Osteoblast (primary cell): ENCODE measurements at regions not wholly inside any gene's neighbourhood (a gene's known extent, or its start where the extent isn't known, plus 50 kb on each side); places are given as distances from the start of the nearest gene placed in this dataset.
"Not testable (repeated sequence)": the region's sequence is repeated elsewhere in the genome, so short reads cannot be mapped to it uniquely, and the experiment has no call there.

Experiments
- DNase-seq: peaks from one replicate; pipeline ENCODE4 v3.0.0; 2011; ENCODE audit warnings: low spot score, mixed read lengths; ENCODE audit not compliant: insufficient read length; ENCODE audit errors: missing footprints
- H2AFZ ChIP-seq: 2 replicates; pipeline ENCODE4 v1.6.0; 2011; ENCODE audit warnings: mild to moderate bottlenecking, low read length
- H3K27ac ChIP-seq: 2 replicates; pipeline ENCODE4 v1.5.1; 2011; ENCODE audit warnings: mild to moderate bottlenecking, low read depth, low read length, moderate library complexity
- H3K27me3 ChIP-seq: 2 replicates; pipeline ENCODE4 v1.6.0; 2012; ENCODE audit warnings: mild to moderate bottlenecking, control low read depth, inconsistent platforms, low read length, moderate library complexity; ENCODE audit not compliant: insufficient read depth
- H3K36me3 ChIP-seq: 2 replicates; pipeline ENCODE4 v1.5.1; 2011; ENCODE audit warnings: mild to moderate bottlenecking, low read length, control low read depth, moderate library complexity; ENCODE audit not compliant: insufficient read depth
- H3K4me1 ChIP-seq: 2 replicates; pipeline ENCODE4 v1.5.1; 2011; ENCODE audit warnings: mild to moderate bottlenecking, low read length, control low read depth, moderate library complexity; ENCODE audit not compliant: insufficient read depth
- H3K4me2 ChIP-seq: 2 replicates; pipeline ENCODE4 v1.6.0; 2011; ENCODE audit warnings: mild to moderate bottlenecking, low read length; ENCODE audit not compliant: insufficient read depth
- H3K4me3 ChIP-seq: fragments of 200-600 bp; sonication (generic); 3 replicates; pipeline ENCODE4 v1.5.1; 2012; ENCODE audit warnings: mild to moderate bottlenecking, low read length, inconsistent platforms; ENCODE audit not compliant: insufficient read depth
- H3K79me2 ChIP-seq: 2 replicates; pipeline ENCODE4 v1.6.0; 2012; ENCODE audit warnings: mild to moderate bottlenecking, low read length, control low read depth, inconsistent platforms; ENCODE audit not compliant: insufficient read depth
- H3K9me3 ChIP-seq: 2 replicates; pipeline ENCODE4 v1.5.1; 2011; ENCODE audit warnings: low read depth, low read length, control low read depth
- H4K20me1 ChIP-seq: 2 replicates; pipeline ENCODE4 v1.6.0; 2012; ENCODE audit warnings: mild to moderate bottlenecking, low read length, control low read depth; ENCODE audit not compliant: insufficient read depth
- TF ChIP-seq, protein P1 (sequence below): IDR thresholded peaks from 2 replicates; pipeline ENCODE4 v1.5.1; 2011; ENCODE audit warnings: mild to moderate bottlenecking, low read depth, low read length, moderate library complexity; ENCODE audit errors: extremely low read depth

DNA sequence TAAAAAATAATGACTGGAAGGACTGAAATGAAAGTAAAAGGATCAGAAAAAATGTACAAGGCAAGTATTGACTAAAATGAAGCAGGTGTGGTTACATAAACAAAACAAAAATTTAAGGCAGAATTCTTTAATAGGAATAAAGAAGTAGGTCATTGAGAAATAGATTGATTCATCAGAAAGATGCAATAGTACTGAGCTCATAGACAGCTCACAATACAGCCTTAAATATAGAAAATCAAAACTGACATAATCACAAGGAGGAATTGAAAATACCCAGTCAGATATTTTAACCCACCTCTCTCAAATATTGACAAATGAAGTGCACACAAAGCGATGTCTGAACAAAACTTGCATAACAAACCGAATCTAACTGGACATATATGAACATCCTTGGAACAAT is 366.8 kb upstream of the DPYD start:
- no peak overlapping the region for H2AFZ ChIP-seq
- TF ChIP-seq, protein P1, sequence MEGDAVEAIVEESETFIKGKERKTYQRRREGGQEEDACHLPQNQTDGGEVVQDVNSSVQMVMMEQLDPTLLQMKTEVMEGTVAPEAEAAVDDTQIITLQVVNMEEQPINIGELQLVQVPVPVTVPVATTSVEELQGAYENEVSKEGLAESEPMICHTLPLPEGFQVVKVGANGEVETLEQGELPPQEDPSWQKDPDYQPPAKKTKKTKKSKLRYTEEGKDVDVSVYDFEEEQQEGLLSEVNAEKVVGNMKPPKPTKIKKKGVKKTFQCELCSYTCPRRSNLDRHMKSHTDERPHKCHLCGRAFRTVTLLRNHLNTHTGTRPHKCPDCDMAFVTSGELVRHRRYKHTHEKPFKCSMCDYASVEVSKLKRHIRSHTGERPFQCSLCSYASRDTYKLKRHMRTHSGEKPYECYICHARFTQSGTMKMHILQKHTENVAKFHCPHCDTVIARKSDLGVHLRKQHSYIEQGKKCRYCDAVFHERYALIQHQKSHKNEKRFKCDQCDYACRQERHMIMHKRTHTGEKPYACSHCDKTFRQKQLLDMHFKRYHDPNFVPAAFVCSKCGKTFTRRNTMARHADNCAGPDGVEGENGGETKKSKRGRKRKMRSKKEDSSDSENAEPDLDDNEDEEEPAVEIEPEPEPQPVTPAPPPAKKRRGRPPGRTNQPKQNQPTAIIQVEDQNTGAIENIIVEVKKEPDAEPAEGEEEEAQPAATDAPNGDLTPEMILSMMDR, result no peak

DNA sequence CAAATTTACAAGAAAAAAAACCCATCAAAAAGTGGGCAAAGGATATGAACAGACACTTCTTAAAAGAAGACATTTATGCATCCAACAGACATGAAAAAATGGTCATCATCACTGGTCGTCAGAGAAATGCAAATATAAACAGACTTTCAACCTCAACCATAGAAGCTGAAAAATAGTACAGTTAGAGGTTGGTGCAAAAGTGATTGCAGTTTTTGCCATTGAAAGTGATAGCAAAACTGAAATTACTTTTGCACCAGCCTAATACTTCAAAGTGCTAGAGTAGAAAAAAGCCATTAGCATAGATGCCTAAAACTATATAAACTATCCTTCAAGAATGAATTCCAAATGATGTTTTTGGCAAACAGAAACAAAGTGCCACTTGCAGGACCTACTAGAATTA is 365.8 kb upstream of the DPYD start:
- H3K79me2 ChIP-seq, result no peaks in the 10 kb centered on the region

More for the DNA sequence above, 366.8 kb upstream of the DPYD start:
- Histone ChIP-seq H3K36me3 (no peaks in the 10 kb centered on the region), H4K20me1 (no peaks in the 10 kb centered on the region), H3K27me3 (no peaks in the 10 kb centered on the region), H3K4me3 (no peak overlapping the region), H3K27ac (no peak overlapping the region), H3K9me3 (no peaks in the 10 kb centered on the region), H3K79me2 (no peaks in the 10 kb centered on the region), H3K4me1 (no peaks in the 10 kb centered on the region), H3K4me2 (no peak overlapping the region)
- no peak for DNase-seq

DNA sequence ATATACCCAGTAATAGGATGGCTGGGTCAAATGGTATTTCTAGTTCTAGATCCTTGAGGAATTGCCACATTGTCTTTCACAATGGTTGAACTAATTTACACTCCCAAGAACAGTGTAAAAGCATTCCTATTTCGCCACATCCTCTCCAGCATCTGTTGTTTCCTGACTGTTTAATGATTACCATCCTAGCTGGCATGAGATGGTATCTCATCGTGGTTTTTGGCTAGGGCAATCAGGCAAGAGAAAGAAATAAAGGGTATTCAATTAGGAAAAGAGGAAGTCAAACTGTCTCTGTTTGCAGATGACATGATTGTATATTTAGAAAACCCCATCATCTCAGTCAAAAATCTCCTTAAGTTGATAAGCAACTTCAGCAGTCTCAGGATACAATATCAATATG is 364.5 kb upstream of the DPYD start:
- H3K4me3 ChIP-seq, H3K79me2 ChIP-seq, H2AFZ ChIP-seq, H3K36me3 ChIP-seq, H3K4me1 ChIP-seq, H3K4me2 ChIP-seq, H3K9me3 ChIP-seq, H3K27ac ChIP-seq, DNase-seq, H4K20me1 ChIP-seq, H3K27me3 ChIP-seq: not testable (repeated sequence)

More for the DNA sequence above, 365.8 kb upstream of the DPYD start:
- TF ChIP-seq, protein P1, result no peak
- Histone ChIP-seq H2AFZ (no peak overlapping the region), H3K4me2 (no peak overlapping the region), H3K36me3 (no peaks in the 10 kb centered on the region), H3K27me3 (no peaks in the 10 kb centered on the region), H3K27ac (no peak overlapping the region), H3K4me3 (no peak overlapping the region), H3K9me3 (no peaks in the 10 kb centered on the region), H3K4me1 (no peaks in the 10 kb centered on the region), H4K20me1 (no peaks in the 10 kb centered on the region)
- no peak for DNase-seq

DNA sequence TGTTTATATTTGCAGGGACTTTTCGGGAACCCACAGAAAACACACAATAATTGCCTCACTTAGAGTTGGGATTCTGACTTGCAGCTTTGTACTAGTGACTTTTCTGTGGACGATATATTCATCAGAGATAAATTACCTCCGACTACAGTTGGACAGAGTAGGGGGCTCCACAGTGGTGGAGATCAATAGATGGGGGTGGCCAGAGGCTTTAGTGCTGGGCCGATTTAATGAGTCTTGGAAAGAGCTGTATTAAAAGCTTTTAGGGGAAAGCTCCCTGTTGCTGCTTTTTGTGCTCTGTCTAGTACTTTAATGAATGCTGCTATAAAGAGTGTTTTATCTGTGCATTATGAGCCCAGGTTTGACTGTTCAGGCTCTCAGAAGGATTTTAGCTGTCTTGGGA is 359.2 kb upstream of the DPYD start:
- Histone ChIP-seq H3K36me3 (no peaks in the 10 kb centered on the region), H3K4me2 (no peak overlapping the region), H4K20me1 (no peaks in the 10 kb centered on the region), H3K4me3 (no peak overlapping the region), H2AFZ (peak overlapping the region; percentile 33), H3K4me1 (peaks cover 2% of the 10 kb centered on the region), H3K27me3 (no peaks in the 10 kb centered on the region), H3K79me2 (no peaks in the 10 kb centered on the region), H3K9me3 (no peaks in the 10 kb centered on the region), H3K27ac (no peak overlapping the region)
- no peak for DNase-seq
- TF ChIP-seq, protein P1, result no peak
